H54 (cell line): ENCODE measurements at regions not wholly inside any gene's neighbourhood (a gene's known extent, or its start where the extent isn't known, plus 50 kb on each side); places are given as distances from the start of the nearest gene placed in this dataset.
"Not testable (repeated sequence)": the region's sequence is repeated elsewhere in the genome, so short reads cannot be mapped to it uniquely, and the experiment has no call there.

Experiments
- DNase-seq: peaks from one replicate; pipeline ENCODE4 v3.0.0; 2011; ENCODE audit warnings: low spot score, mixed read lengths; ENCODE audit not compliant: insufficient read length
- FAIRE-seq: peaks from 3 replicates; lab custom pipeline; 2011; peaks lifted over from hg19 to GRCh38; lab: Jason Lieb, UNC

GRCh38 chr7:150147524-150147923 is 175.6 kb upstream of the LRRC61 start:
- not testable (repeated sequence) for DNase-seq, FAIRE-seq

- FAIRE-seq = not testable (repeated sequence)
These were observed 167.1 kb upstream of the LRRC61 start for GRCh38 chr7:150156015-150156414.

DNA sequence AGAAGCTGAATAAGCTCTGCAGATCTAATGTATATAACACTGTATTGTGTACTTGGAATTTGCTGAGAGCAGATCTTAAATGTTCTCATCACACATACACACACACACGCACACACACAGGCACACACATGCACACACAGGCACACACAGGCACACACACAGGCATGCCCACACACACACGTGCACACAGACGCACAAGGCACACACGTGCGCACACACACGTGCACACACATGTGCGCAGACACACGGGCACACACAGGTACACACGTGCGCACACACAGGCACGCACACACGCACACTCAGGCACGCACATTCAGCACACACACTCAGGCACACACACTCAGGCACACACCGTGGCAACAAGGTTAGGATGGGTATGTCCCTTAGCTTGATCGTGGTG is 164.5 kb upstream of the LRRC61 start:
- DNase-seq, FAIRE-seq: not testable (repeated sequence)

More at GRCh38 chr7:150156015-150156414, 167.1 kb upstream of the LRRC61 start:
- not testable (repeated sequence) for DNase-seq

- not testable (repeated sequence) for DNase-seq, FAIRE-seq
These were observed 153.6 kb upstream of the LRRC61 start for GRCh38 chr7:150169515-150169914.

DNA sequence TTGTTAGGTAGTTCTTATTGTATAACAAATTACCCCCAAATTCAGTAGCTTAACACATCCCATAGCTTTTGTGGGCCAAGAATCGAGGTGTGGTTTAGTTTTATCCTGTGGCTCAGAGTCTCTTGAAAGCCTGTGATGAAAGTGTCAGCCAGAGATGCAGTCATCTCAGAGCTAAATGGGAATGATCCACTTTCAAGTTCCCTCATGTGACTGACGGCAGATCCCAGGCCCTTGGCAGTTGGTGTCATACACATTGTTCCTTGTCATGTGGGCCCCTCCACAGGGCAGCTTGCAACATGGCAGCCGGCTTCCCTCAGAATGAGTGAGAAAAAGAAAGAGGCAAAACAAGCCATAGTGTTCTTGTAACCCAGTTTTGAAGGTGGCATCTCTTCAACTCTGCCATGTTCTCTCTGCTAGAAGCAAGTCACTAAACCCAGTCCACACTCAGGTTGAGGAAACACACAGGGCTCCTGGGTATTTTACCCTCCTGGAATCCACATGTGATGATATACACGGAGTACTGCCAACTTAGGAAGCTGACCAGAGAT is 153.1 kb upstream of the LRRC61 start:
- DNase-seq, FAIRE-seq: not testable (repeated sequence)

GRCh38 chr7:150183602-150184001 is 139.6 kb upstream of the LRRC61 start:
- FAIRE-seq, DNase-seq: not testable (repeated sequence)

- not testable (repeated sequence) for DNase-seq, FAIRE-seq
These were observed 133.2 kb upstream of the LRRC61 start for GRCh38 chr7:150189963-150190362.

GRCh38 chr7:150192541-150192940 is 130.6 kb upstream of the LRRC61 start:
- not testable (repeated sequence) for DNase-seq
- FAIRE-seq = peak; percentile 87

DNA sequence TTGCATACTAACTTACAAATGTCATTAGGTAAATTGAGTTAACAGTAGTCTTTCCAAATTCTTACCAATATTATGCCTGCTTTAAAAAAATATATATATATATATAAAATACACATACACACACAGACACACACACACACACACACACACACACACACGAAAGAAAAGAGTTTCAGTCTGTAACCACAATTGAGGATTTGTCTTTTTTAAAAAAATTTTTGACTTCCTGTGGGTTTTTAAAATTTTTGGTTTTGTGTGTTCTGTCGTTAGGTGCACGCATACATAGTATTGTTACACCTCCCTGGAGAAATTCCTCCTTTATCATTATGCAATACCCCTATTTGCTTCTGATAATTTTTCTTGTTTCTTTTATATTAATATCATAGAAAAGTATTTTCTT is 129.3 kb upstream of the LRRC61 start:
- FAIRE-seq, DNase-seq: not testable (repeated sequence)
